IMR-90 (cell line): ENCODE measurements at regions not wholly inside any gene's neighbourhood (a gene's known extent, or its start where the extent isn't known, plus 50 kb on each side); places are given as distances from the start of the nearest gene placed in this dataset.

Experiments used
- ATAC-seq: fragments of 200-7000 bp; cut with Tn5 transposase; 2 replicates; pipeline ENCODE4 v1.9.1; 2020; ENCODE audit warnings: low read depth, mild to moderate bottlenecking, moderate library complexity
- BruUV-seq: library from RNA; stranded (reverse); fragments of 400-500 nt; replicated peaks from 2 replicates; lab custom pipeline; 2021; lab: Mats Ljungman, UMichigan
- CTCF ChIA-PET: fragments of 300-600 bp; formaldehyde crosslinking; extraction: SDS; loops from one replicate; lab custom pipeline; 2021; ENCODE audit warnings: antibody characterized with exemption; lab: Yijun Ruan, JAX
- POLR2A ChIA-PET: fragments of 300-600 bp; sonication (Branson Sonifier 250); formaldehyde crosslinking; loops from one replicate; lab custom pipeline; 2022; ENCODE audit warnings: antibody characterized with exemption; ENCODE audit not compliant: unreplicated experiment; lab: Charles Lee
- DNase-seq: peaks from one replicate; pipeline ENCODE4 v3.0.0; 2013
- H2AFZ ChIP-seq: replicated peaks from 2 replicates; pipeline ENCODE3; 2013; ENCODE audit warnings: low read length, mild to moderate bottlenecking; ENCODE audit not compliant: poor library complexity
- H2AK5ac ChIP-seq: 2 replicates; pipeline ENCODE4 v1.6.1; 2013; ENCODE audit warnings: low read depth, low read length, inconsistent platforms
- H2AK9ac ChIP-seq: replicated peaks from 2 replicates; pipeline ENCODE3; 2013; ENCODE audit warnings: mild to moderate bottlenecking, low read depth, low read length, moderate library complexity; ENCODE audit not compliant: poor library complexity
- H2BK120ac ChIP-seq: 2 replicates; pipeline ENCODE4 v1.6.1; 2013; ENCODE audit warnings: low read depth, low read length, inconsistent platforms
- H2BK15ac ChIP-seq: 3 replicates; pipeline ENCODE4 v1.6.1; 2013; ENCODE audit warnings: low read depth, low read length, inconsistent platforms
- H2BK20ac ChIP-seq: 2 replicates; pipeline ENCODE4 v1.6.1; 2013; ENCODE audit warnings: low read depth, mild to moderate bottlenecking, inconsistent platforms, low read length, moderate library complexity
- H2BK5ac ChIP-seq: 2 replicates; pipeline ENCODE4 v1.6.1; 2013; ENCODE audit warnings: mild to moderate bottlenecking, low read depth, low read length, inconsistent platforms; ENCODE audit not compliant: poor library complexity, severe bottlenecking
- H3K14ac ChIP-seq: replicated peaks from 2 replicates; pipeline ENCODE4 v1.6.1; 2013; ENCODE audit warnings: low read depth, low read length, inconsistent platforms
- H3K18ac ChIP-seq: 2 replicates; pipeline ENCODE4 v1.6.1; 2013; ENCODE audit warnings: low read depth, low read length, control low read depth
- H3K23ac ChIP-seq: 2 replicates; pipeline ENCODE4 v1.6.1; 2013; ENCODE audit warnings: low read depth, low read length, inconsistent platforms
- H3K27ac ChIP-seq: 2 replicates; pipeline ENCODE4 v1.5.1; 2013; ENCODE audit warnings: mild to moderate bottlenecking, control low read depth, low read length; ENCODE audit not compliant: insufficient read depth
- H3K27me3 ChIP-seq: 2 replicates; pipeline ENCODE4 v1.6.1; 2013; ENCODE audit warnings: low read length; ENCODE audit not compliant: control insufficient read depth, insufficient read depth
- H3K36me3 ChIP-seq: 2 replicates; pipeline ENCODE4 v1.6.1; 2013; ENCODE audit warnings: low read length, mixed read lengths; ENCODE audit not compliant: control insufficient read depth, insufficient read depth
- H3K4ac ChIP-seq: 2 replicates; pipeline ENCODE4 v1.6.1; 2013; ENCODE audit warnings: low read depth, low read length, inconsistent platforms
- H3K4me1 ChIP-seq: 2 replicates; pipeline ENCODE4 v1.6.1; 2013; ENCODE audit warnings: low read length, mixed read lengths; ENCODE audit not compliant: control insufficient read depth, insufficient read depth
- H3K4me2 ChIP-seq: 2 replicates; pipeline ENCODE4 v1.6.1; 2013; ENCODE audit warnings: low read depth, mild to moderate bottlenecking, control low read depth, low read length, moderate library complexity
- H3K4me3 ChIP-seq: 2 replicates; pipeline ENCODE4 v1.5.1; 2013; ENCODE audit warnings: low read depth, mild to moderate bottlenecking, control low read depth, low read length, moderate library complexity; ENCODE audit not compliant: insufficient read depth
- H3K56ac ChIP-seq: 2 replicates; pipeline ENCODE4 v1.6.1; 2013; ENCODE audit warnings: low read length, inconsistent platforms; ENCODE audit not compliant: insufficient read depth; ENCODE audit errors: extremely low read depth
- H3K79me1 ChIP-seq, 2 experiments: 2 replicates each; pipeline ENCODE4 v1.6.1; 2013; ENCODE audit warnings: low read length in 2 of 2, inconsistent platforms in 1 of 2, low read depth in 1 of 2
- H3K9ac ChIP-seq: 2 replicates; pipeline ENCODE4 v1.6.1; 2013; ENCODE audit warnings: low read depth, low read length, control low read depth
- H3K9me1 ChIP-seq: 2 replicates; pipeline ENCODE4 v1.6.1; 2013; ENCODE audit warnings: low read length, inconsistent platforms; ENCODE audit not compliant: insufficient read depth
- H3K9me3 ChIP-seq: 2 replicates; pipeline ENCODE4 v1.6.1; 2013; ENCODE audit warnings: low read length; ENCODE audit not compliant: control insufficient read depth, insufficient read depth
- H4K20me1 ChIP-seq: 2 replicates; pipeline ENCODE4 v1.6.1; 2013; ENCODE audit warnings: low read length, inconsistent platforms; ENCODE audit not compliant: insufficient read depth
- H4K5ac ChIP-seq: 2 replicates; pipeline ENCODE4 v1.6.1; 2013; ENCODE audit warnings: mild to moderate bottlenecking, low read depth, low read length, control low read depth
- H4K8ac ChIP-seq, 2 experiments: 2 replicates each; pipeline ENCODE4 v1.6.1; 2013; ENCODE audit warnings: low read depth in 2 of 2, low read length in 2 of 2, control low read depth in 1 of 2, inconsistent platforms in 1 of 2
- H4K91ac ChIP-seq: 2 replicates; pipeline ENCODE4 v1.6.1; 2013; ENCODE audit warnings: low read depth, low read length, inconsistent platforms; ENCODE audit not compliant: insufficient read depth
- CEBPB ChIP-seq: IDR thresholded peaks from 2 replicates; pipeline ENCODE4 v1.6.1; 2012; ENCODE audit warnings: low read depth, low read length, improper control_type of control experiment
- CHD1 ChIP-seq: IDR thresholded peaks from 2 replicates; pipeline ENCODE4 v1.6.1; 2012; ENCODE audit warnings: low read depth, low read length, improper control_type of control experiment
- MAZ ChIP-seq: IDR thresholded peaks from 2 replicates; pipeline ENCODE4 v1.6.1; 2012; ENCODE audit warnings: low read depth, mild to moderate bottlenecking, low read length, improper control_type of control experiment, moderate library complexity, borderline replicate concordance
- MXI1 ChIP-seq: IDR thresholded peaks from 2 replicates; pipeline ENCODE4 v1.6.1; 2012; ENCODE audit warnings: low read depth, mild to moderate bottlenecking, low read length, moderate library complexity, borderline replicate concordance
- RAD21 ChIP-seq: IDR thresholded peaks from 2 replicates; pipeline ENCODE4 v1.6.1; 2012; ENCODE audit warnings: low read length, improper control_type of control experiment
- RCOR1 ChIP-seq: IDR thresholded peaks from 2 replicates; pipeline ENCODE4 v1.6.1; 2012; ENCODE audit warnings: mild to moderate bottlenecking, low read length, improper control_type of control experiment; ENCODE audit not compliant: insufficient replicate concordance
- SMC3 ChIP-seq: fragments of 150-350 bp; IDR thresholded peaks from 2 replicates; pipeline ENCODE4 v1.6.1; 2016; ENCODE audit warnings: low read depth, mild to moderate bottlenecking, antibody characterized with exemption, low read length, moderate library complexity
- USF2 ChIP-seq: fragments of 150-350 bp; IDR thresholded peaks from 2 replicates; pipeline ENCODE4 v1.6.1; 2017; ENCODE audit warnings: mild to moderate bottlenecking, antibody characterized with exemption, low read length, low read depth
- WGBS, 2 experiments: methylation state at CpG; one replicate each; pipeline versions ENCODE4 v1.1.5 to v1.1.7; 2013; ENCODE audit warnings: missing lambda C conversion rate in 2 of 2; ENCODE audit not compliant: insufficient read length in 1 of 2; ENCODE audit errors: extremely low coverage in 2 of 2; 5-methylcytosine and 5-hydroxymethylcytosine counted together
- dilution Hi-C: fragments of 300-500 bp; cut with HindIII; formaldehyde crosslinking; loops from one replicate; pipeline ENCODE4 v1.14.3; 2018; ENCODE audit warnings: low sequenced_read_pairs; ENCODE audit not compliant: unreplicated experiment
- in situ Hi-C: fragments of 300-500 bp; cut with MboI; formaldehyde crosslinking; loops from 3 replicates; pipeline ENCODE4 v1.14.3; 2019; ENCODE audit warnings: low sequenced_read_pairs, inconsistent platforms, mixed read lengths
- intact Hi-C: fragments of 100-400 bp; cut with micrococcal nuclease; formaldehyde crosslinking; loops from 2 replicates; pipeline ENCODE4 v1.10.0; 2022

- Histone ChIP-seq H4K20me1 (no peaks in the 10 kb centered on the region), H3K14ac (no peak overlapping the region), H3K9ac (no peak overlapping the region), H3K27ac (no peak overlapping the region), H3K23ac (no peak overlapping the region), H4K8ac (no peak overlapping the region), H3K9me1 (no peaks in the 10 kb centered on the region), H2BK15ac (no peak overlapping the region), H3K4me3 (no peak overlapping the region), H3K4me2 (no peak overlapping the region), H2BK5ac (no peak overlapping the region), H3K4ac (no peak overlapping the region), H2AK5ac (no peak overlapping the region), H4K91ac (no peak overlapping the region), H3K27me3 (peaks cover 35% of the 10 kb centered on the region), H3K18ac (no peak overlapping the region), H4K5ac (no peak overlapping the region), H3K36me3 (no peaks in the 10 kb centered on the region), H2AFZ (no peak overlapping the region), H3K56ac (no peak overlapping the region), H2BK20ac (no peak overlapping the region), H2BK120ac (no peak overlapping the region), H3K4me1 (no peaks in the 10 kb centered on the region), H3K9me3 (no peaks in the 10 kb centered on the region), H3K79me1 (no peaks in the 10 kb centered on the region), H2AK9ac (no peak overlapping the region)
- in situ Hi-C loops = no loop called here
- ATAC-seq = no peak
- TF ChIP-seq CEBPB (no peak), MXI1 (no peak), RAD21 (no peak), CHD1 (no peak), USF2 (no peak), SMC3 (no peak), MAZ (no peak), RCOR1 (no peak)
- dilution Hi-C loops = no loop called here
- POLR2A ChIA-PET = no interaction called here
- DNase-seq = no peak
- no TSS peak for BruUV-seq
- intact Hi-C loops = no loop called here
- CTCF ChIA-PET = no interaction called here
- no CpG with 5 or more reads among the region's 4 CpGs for WGBS, 2 experiments
These were observed 195.7 kb downstream of the MIAT start for GRCh38 chr22:26853071-26853470.
